H1 (cell line): ENCODE measurements at regions not wholly inside any gene's neighbourhood (a gene's known extent, or its start where the extent isn't known, plus 50 kb on each side); places are given as distances from the start of the nearest gene placed in this dataset.

Experiments used
- CTCF ChIA-PET: fragments of 300-600 bp; sonication (Branson Sonifier 250); formaldehyde crosslinking; loops from one replicate; lab custom pipeline; 2021; ENCODE audit not compliant: partially characterized antibody; lab: Charles Lee
- POLR2A ChIA-PET: fragments of 300-600 bp; sonication (Branson Sonifier 250); formaldehyde crosslinking; loops from one replicate; lab custom pipeline; 2021; ENCODE audit warnings: inconsistent platforms; ENCODE audit not compliant: partially characterized antibody; lab: Charles Lee
- DNase-seq, 2 experiments: peaks; one replicate each; pipeline versions ENCODE4 v3.0.0 to v3.0.0-alpha.2; 2010 to 2022; ENCODE audit warnings: low spot score in 2 of 2, low read depth in 1 of 2, mixed read lengths in 1 of 2
- FAIRE-seq: peaks from 2 replicates; lab custom pipeline; 2011; peaks lifted over from hg19 to GRCh38; lab: Jason Lieb, UNC
- H2AFZ ChIP-seq: 2 replicates; pipeline ENCODE4 v1.8.1; 2012; ENCODE audit warnings: low read length, inconsistent platforms
- H2AK5ac ChIP-seq: 2 replicates; pipeline ENCODE4 v1.6.1; 2013; ENCODE audit warnings: low read depth, low read length
- H2BK120ac ChIP-seq: replicated peaks from 2 replicates; pipeline ENCODE3; 2013; ENCODE audit warnings: low read depth, low read length, inconsistent platforms
- H2BK12ac ChIP-seq: 2 replicates; pipeline ENCODE4 v1.6.1; 2013; ENCODE audit warnings: low read depth, low read length
- H2BK15ac ChIP-seq: 2 replicates; pipeline ENCODE4 v1.6.1; 2013; ENCODE audit warnings: low read length
- H2BK20ac ChIP-seq: 2 replicates; pipeline ENCODE4 v1.6.1; 2013; ENCODE audit warnings: low read length
- H2BK5ac ChIP-seq: 2 replicates; pipeline ENCODE4 v1.6.1; 2013; ENCODE audit warnings: low read depth, low read length
- H3K14ac ChIP-seq: 2 replicates; pipeline ENCODE4 v1.6.1; 2013; ENCODE audit warnings: inconsistent platforms; ENCODE audit not compliant: insufficient read length
- H3K18ac ChIP-seq: 2 replicates; pipeline ENCODE4 v1.6.1; 2013; ENCODE audit warnings: low read length; ENCODE audit errors: extremely low read depth
- H3K23ac ChIP-seq: 2 replicates; pipeline ENCODE4 v1.6.1; 2013; ENCODE audit warnings: inconsistent platforms; ENCODE audit not compliant: insufficient read length
- H3K23me2 ChIP-seq: 2 replicates; pipeline ENCODE4 v1.6.1; 2013; ENCODE audit warnings: low read depth, low read length
- H3K27ac ChIP-seq: 2 replicates; pipeline ENCODE4 v1.6.1; 2011; ENCODE audit warnings: low read depth, low read length, inconsistent platforms
- H3K27me3 ChIP-seq, 4 experiments: replicated peaks in 1 of 4; 1 replicate in 1 of 4; 2 replicates in 3 of 4; pipeline versions ENCODE4 v1.6.1 to v1.8.1; 2011 to 2013; ENCODE audit warnings: low read length in 3 of 4, mild to moderate bottlenecking in 3 of 4, inconsistent platforms in 2 of 4, mixed read lengths in 2 of 4, moderate library complexity in 1 of 4; ENCODE audit not compliant: control insufficient read depth in 3 of 4, insufficient read depth in 3 of 4; ENCODE audit errors: extremely low read depth in 1 of 4
- H3K36me3 ChIP-seq, 4 experiments: 2 replicates each; pipeline versions ENCODE4 v1.6.1 to v1.8.1; 2011 to 2013; ENCODE audit warnings: mild to moderate bottlenecking in 4 of 4, low read length in 3 of 4, moderate library complexity in 2 of 4, control low read depth in 1 of 4, inconsistent platforms in 1 of 4; ENCODE audit not compliant: insufficient read depth in 4 of 4, control insufficient read depth in 2 of 4
- H3K4ac ChIP-seq: replicated peaks from 2 replicates; pipeline ENCODE3; 2013; ENCODE audit warnings: low read length, low read depth, mixed read lengths, inconsistent platforms; ENCODE audit not compliant: insufficient read length
- H3K4me1 ChIP-seq, 4 experiments: replicated peaks in 1 of 4; 1 replicate in 1 of 4; 2 replicates in 3 of 4; pipeline versions ENCODE4 v1.6.1 to v1.8.1; 2011 to 2013; ENCODE audit warnings: low read length in 3 of 4, inconsistent platforms in 2 of 4, mixed read lengths in 1 of 4; ENCODE audit not compliant: insufficient read depth in 4 of 4, control insufficient read depth in 3 of 4
- H3K4me2 ChIP-seq, 2 experiments: 2 replicates each; pipeline versions ENCODE4 v1.6.1 to v1.8.1; 2011 to 2013; ENCODE audit warnings: low read depth in 2 of 2, low read length in 2 of 2, control low read depth in 1 of 2, inconsistent platforms in 1 of 2, mild to moderate bottlenecking in 1 of 2; ENCODE audit not compliant: insufficient read depth in 1 of 2
- H3K4me3 ChIP-seq, 4 experiments: fragments of 200-600, 300-600 bp in 1 of 4; sonication (generic), shearing (Covaris generic), sonication (Bioruptor Twin) in 1 of 4; 2 replicates each; pipeline versions ENCODE4 v1.5.1 to v1.8.1; 2011 to 2016; ENCODE audit warnings: low read length in 4 of 4, low read depth in 3 of 4, control low read depth in 2 of 4, inconsistent platforms in 2 of 4, mild to moderate bottlenecking in 2 of 4, mixed read lengths in 1 of 4, moderate library complexity in 1 of 4; ENCODE audit not compliant: insufficient read depth in 2 of 4; ENCODE audit errors: extremely low read depth in 1 of 4
- H3K56ac ChIP-seq: replicated peaks from 2 replicates; pipeline ENCODE3; 2013; ENCODE audit warnings: low read depth, mild to moderate bottlenecking, mixed read lengths, low read length, inconsistent platforms; ENCODE audit not compliant: insufficient read length
- H3K79me1 ChIP-seq: 2 replicates; pipeline ENCODE4 v1.6.1; 2013; ENCODE audit warnings: low read depth, low read length, control low read depth
- H3K79me2 ChIP-seq, 2 experiments: 2 replicates each; pipeline versions ENCODE4 v1.6.1 to v1.8.1; 2012 to 2013; ENCODE audit warnings: low read length in 2 of 2, mild to moderate bottlenecking in 2 of 2, inconsistent platforms in 1 of 2; ENCODE audit not compliant: insufficient read depth in 2 of 2, control insufficient read depth in 1 of 2
- H3K9ac ChIP-seq, 4 experiments: replicated peaks in 1 of 4; 1 replicate in 1 of 4; 2 replicates in 3 of 4; pipeline versions ENCODE4 v1.6.1 to v1.8.1; 2011 to 2013; ENCODE audit warnings: low read depth in 3 of 4, low read length in 3 of 4, control low read depth in 2 of 4, mild to moderate bottlenecking in 2 of 4, moderate library complexity in 2 of 4, inconsistent platforms in 1 of 4; ENCODE audit errors: extremely low read depth in 1 of 4
- H3K9me3 ChIP-seq, 2 experiments: 2 replicates each; pipeline versions ENCODE4 v1.6.1 to v1.8.1; 2012 to 2013; ENCODE audit warnings: mild to moderate bottlenecking in 2 of 2, moderate library complexity in 2 of 2, control low read depth in 1 of 2, inconsistent platforms in 1 of 2, low read depth in 1 of 2, low read length in 1 of 2, mixed read lengths in 1 of 2; ENCODE audit not compliant: insufficient read depth in 2 of 2
- H4K20me1 ChIP-seq, 2 experiments: replicated peaks in 1 of 2; 2 replicates each; pipeline versions ENCODE3 to v1.8.1; 2011 to 2013; ENCODE audit warnings: inconsistent platforms in 2 of 2, low read length in 2 of 2, mild to moderate bottlenecking in 1 of 2; ENCODE audit not compliant: insufficient read depth in 2 of 2, control insufficient read depth in 1 of 2
- H4K5ac ChIP-seq: 2 replicates; pipeline ENCODE4 v1.6.1; 2013; ENCODE audit warnings: low read length, low read depth, mixed read lengths, inconsistent platforms; ENCODE audit not compliant: insufficient read length
- H4K8ac ChIP-seq: 2 replicates; pipeline ENCODE4 v1.8.0; 2013; ENCODE audit warnings: mild to moderate bottlenecking, moderate library complexity, low read length, inconsistent platforms; ENCODE audit not compliant: insufficient read depth; ENCODE audit errors: extremely low read depth
- H4K91ac ChIP-seq: replicated peaks from 2 replicates; pipeline ENCODE3; 2013; ENCODE audit warnings: low read length, mixed read lengths, inconsistent platforms; ENCODE audit not compliant: insufficient read length
- CEBPB ChIP-seq: IDR thresholded peaks from 2 replicates; pipeline ENCODE4 v1.6.1; 2012; ENCODE audit warnings: low read depth, low read length
- E2F6 ChIP-seq: IDR thresholded peaks from 2 replicates; pipeline ENCODE4 v1.6.1; 2012; ENCODE audit warnings: inconsistent platforms
- WGBS, 2 experiments: shearing (Covaris generic) in 1 of 2; methylation state at CpG; one replicate each; pipeline versions ENCODE4 v1.1.6 to v1.1.7; 2013 to 2015; ENCODE audit warnings: low lambda C conversion rate in 2 of 2, mixed read lengths in 2 of 2, inconsistent platforms in 1 of 2, low coverage in 1 of 2, missing lambda C conversion rate in 1 of 2; ENCODE audit not compliant: insufficient replicate concordance in 2 of 2, insufficient coverage in 1 of 2, insufficient read length in 1 of 2; ENCODE audit errors: extremely low coverage in 1 of 2, missing lambda C conversion rate in 1 of 2; 5-methylcytosine and 5-hydroxymethylcytosine counted together

- Histone ChIP-seq H2AFZ (peak overlapping the region; percentile 8; the same call in 1 of the 2 replicates), H3K14ac (no peak overlapping the region), H3K36me3 (no peaks in the 10 kb centered on the region), H2AK5ac (no peak overlapping the region), H3K18ac (no peak overlapping the region), H4K20me1 (no peaks in the 10 kb centered on the region), H3K23ac (no peak overlapping the region), H3K4me2 (no peak overlapping the region), H4K5ac (peak overlapping the region; percentile 21), H3K23me2 (no peaks in the 10 kb centered on the region; the same call in 1 of the 2 replicates), H3K9me3 (no peaks in the 10 kb centered on the region), H2BK20ac (no peak overlapping the region), H3K4ac (no peak overlapping the region), H3K4me1 (no peaks in the 10 kb centered on the region), H2BK120ac (no peak overlapping the region), H3K79me2 (no peaks in the 10 kb centered on the region), H2BK15ac (no peak overlapping the region), H3K56ac (no peak overlapping the region), H3K27me3 (no peaks in the 10 kb centered on the region), H4K8ac (no peak overlapping the region), H3K4me3 (no peak overlapping the region), H4K91ac (no peak overlapping the region), H3K9ac (no peak overlapping the region), H2BK12ac (no peak overlapping the region), H3K27ac (no peak overlapping the region), H3K79me1 (no peaks in the 10 kb centered on the region), H2BK5ac (no peak overlapping the region)
- FAIRE-seq (no peak), DNase-seq (no peak)
- CTCF ChIA-PET, result interaction anchor here (0.6 kb wide), 1 partner anchor 19 kb away, joined by 4 read pairs; no protein-coding TSS in a partner anchor
- POLR2A ChIA-PET, result interaction anchor here (1.4 kb wide), 1 partner anchor 379 kb away, joined by 5 read pairs; the partner anchor contains the start of gene CITED2
- TF ChIP-seq E2F6 (no peak), CEBPB (no peak)
- 81% methylated on average over 4 of the region's 4 CpGs; no CpG with 5 or more reads in 1 of the 2 experiments for WGBS, 2 experiments
Measured at GRCh38 chr6:139753198-139753861, 378.9 kb upstream of the CITED2 start.
